Right ventricle myocardium superior (tissue), 1 donor: ENCODE measurements at regions not wholly inside any gene's neighbourhood (a gene's known extent, or its start where the extent isn't known, plus 50 kb on each side); places are given as distances from the start of the nearest gene placed in this dataset.

Experiments
- ATAC-seq: fragments of 200-7000 bp; cut with Tn5 transposase; one replicate; pipeline ENCODE4 v1.9.1; 2020; ENCODE audit warnings: mild to moderate bottlenecking; ENCODE audit not compliant: poor library complexity
- DNase-seq: peaks from one replicate; pipeline ENCODE4 v3.0.0-alpha.2; 2020
- intact Hi-C: fragments of 100-400 bp; cut with DNase I; formaldehyde crosslinking; loops from one replicate; pipeline ENCODE4 v1.11.2; 2022
- donor health status: DM: no; HTN: yes; CAD: no; lungs with severe emphysema.

DNA sequence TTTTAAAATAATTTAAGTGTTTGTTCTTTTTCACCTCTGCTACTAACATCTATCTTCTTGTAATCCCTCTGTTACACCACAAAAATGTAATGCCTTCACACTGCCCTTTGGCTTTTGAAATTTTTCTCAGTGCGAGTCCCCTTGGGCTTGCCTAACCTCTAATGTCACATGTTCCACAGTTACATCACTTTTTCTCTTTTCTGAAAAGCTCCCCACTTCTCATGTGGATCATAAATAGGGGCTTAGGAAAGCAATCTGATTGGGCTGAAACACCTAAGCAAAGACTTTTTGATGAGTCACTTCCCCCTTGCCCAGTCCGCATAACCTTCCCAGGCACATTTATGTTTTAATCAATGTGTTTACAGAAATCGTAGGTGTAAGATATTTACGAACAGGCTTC, 288.2 kb downstream of the IPMK start:
- DNase-seq = no peak
- no peak for ATAC-seq
- intact Hi-C loops = no loop called here

DNA sequence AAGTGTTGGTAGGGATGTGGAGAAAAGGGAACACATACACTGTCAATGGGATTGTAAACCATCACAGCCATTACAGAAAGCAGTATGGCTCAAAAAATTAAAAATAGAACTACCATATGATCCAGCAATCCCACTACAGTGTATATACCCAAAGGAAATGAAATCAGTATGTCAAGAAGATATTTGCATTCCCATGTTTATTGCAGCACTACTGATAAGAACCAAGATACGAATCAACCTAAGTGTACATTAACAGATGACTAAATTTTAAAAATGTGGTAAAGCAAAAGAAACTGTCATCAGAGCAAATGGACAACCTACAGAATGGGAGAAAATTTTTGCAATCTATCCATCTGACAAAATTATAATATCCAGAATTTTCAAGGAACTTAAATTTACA, 290.4 kb downstream of the IPMK start:
- intact Hi-C loops = no loop called here
- ATAC-seq (no peak), DNase-seq (no peak)

DNA sequence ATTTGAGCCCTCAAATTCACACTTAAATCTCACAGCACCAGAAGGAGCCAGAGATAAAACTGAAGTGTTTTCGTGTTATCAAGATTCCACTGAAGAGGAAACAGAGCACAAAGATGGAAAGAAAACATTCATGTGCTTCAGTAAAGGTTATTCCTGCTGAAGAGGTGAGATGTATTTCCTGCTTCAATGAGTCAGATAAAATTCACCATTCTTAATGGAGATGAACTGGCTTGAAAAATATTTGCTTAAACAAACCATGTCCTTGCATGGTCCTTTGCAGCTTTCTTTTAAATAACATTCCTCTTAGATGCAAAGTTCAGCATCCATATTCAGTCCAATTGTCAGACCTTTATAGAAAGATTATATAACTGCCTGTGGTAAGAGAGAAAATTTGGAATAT, 294.2 kb downstream of the IPMK start:
- intact Hi-C loops = no loop called here
- no peak for DNase-seq
- ATAC-seq = no peak

DNA sequence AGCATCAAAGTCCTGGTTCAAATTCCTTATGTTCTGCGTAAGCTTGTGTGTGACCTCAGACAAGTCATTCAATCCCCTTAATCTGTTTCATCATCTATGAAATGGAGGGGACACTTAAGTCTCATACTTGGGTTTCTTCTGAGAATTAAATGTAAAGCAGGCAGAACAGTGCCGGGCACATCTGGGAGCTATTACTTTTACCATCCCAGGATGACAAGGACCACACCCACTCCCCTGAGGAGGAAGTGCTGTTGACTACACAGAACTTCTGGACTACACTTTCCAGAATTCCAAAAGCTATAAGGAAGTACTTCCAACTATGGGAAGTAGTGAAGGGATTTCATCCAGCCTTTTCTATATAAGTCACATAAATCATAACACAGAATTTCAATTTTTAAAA, 294.9 kb downstream of the IPMK start:
- intact Hi-C loops = no loop called here
- ATAC-seq (no peak), DNase-seq (no peak)

DNA sequence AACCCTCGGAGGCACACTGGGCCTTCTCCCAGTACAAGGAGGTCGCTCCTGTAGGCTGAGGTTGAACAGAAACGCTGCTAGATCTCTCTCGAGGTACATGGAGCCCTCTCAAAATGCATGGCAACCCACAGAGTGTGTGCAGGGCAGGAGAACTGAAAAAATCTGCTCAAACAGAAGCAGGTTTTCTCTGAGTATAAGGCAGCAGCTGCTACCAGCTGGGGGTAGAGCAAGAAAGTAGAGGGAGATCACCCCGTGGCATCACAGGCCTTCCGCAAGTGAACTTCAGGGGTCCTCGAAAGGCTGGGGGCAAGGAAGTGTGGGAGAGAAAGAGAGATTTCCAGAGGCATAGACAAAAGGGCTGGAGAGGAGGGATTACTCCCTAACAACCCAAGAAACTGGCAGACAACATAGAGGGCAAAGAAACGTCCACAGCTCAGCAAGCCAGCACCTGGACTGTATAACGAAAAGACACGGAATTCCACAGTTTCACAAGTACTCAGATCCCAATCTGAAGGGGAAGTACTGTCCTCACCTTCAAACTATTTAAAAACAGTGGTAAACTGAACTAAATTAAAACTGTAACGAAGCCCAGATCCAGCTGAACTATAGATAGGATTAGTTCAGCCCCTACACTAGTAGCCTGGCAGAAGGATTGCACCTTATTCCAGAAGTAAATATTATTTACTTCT, 299.2 kb downstream of the IPMK start:
- intact Hi-C loops = no loop called here

DNA sequence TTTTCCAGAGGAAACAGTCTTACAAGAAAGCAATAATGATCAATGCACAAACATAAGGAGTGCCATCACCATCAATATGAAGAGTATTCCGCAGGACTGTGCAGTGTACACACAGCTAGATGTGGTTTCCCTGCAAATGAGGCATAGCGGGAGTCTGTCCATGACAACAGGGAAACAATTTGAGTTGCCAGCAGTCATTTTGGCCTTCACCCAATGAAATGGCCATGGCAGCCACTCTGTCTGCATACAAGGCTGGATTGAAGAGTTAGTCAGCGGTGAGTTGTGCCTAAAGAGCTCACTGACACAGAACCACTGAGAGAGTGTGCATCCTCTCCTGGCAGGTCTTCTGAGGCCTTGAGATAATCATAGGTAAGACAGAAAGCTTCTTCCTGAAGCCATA, 303.3 kb downstream of the IPMK start:
- ATAC-seq (peak; percentile 93), DNase-seq (peak; percentile 48)
- intact Hi-C loops = no loop called here

More for the DNA sequence above, 299.2 kb downstream of the IPMK start:
- no peak for DNase-seq
- ATAC-seq = no peak

DNA sequence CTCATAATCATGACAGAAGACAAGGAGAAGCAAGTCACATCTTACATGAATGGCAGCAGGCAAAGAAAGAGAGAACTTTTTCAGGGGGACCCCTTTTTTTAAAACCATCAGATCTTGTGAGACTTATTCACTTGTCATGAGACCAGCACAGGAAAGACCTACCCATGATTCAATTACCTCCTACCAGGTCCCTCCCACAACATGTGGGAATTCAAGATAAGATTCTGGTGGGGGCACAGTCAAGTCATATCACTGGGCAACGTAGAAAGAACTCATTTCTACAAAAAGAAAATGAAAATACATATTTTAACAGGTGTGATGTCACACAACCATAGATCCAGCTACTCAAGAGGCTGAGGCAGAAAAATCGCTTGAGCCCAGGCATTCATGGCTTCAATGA, 304.1 kb downstream of the IPMK start:
- DNase-seq = no peak
- no peak for ATAC-seq
- intact Hi-C loops = no loop called here

DNA sequence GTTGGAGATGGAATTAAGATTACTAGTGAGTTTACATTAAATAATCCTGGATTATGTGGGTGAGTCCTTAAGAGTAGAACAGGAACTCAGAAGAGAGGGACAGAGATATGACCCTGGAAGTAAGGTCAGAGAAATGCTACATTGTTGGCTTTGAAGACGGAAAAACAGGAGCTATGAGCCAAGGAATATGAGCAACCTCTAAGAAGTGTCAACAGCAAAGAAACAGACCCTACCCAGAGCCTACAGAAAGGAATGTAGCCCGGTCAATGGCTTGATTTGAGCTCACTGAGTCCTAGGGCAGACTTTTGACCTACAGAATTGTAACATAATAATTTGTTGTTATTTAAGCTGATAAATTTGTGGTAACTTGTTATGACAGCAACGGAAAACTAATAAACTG, 304.9 kb downstream of the IPMK start:
- ATAC-seq (peak; percentile 80), DNase-seq (no peak)

DNA sequence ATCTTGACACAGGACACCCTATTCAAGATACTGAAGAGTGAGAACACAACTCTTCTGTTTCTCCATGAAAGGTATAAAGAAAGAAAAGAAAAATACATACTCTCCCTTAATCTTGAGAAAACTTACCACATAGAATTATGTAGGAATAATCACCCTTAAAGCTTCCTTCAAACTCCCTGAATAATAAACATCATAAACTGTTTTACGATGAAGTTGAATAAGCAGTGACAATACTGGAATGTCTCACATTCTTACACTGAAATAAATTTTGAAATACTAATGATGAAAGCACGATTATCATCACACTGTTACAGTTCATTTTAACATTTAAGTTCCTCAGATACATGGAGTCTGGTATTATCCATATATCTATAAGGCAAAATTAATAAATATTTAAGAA, 306.2 kb downstream of the IPMK start:
- intact Hi-C loops = no loop called here
- no peak for ATAC-seq

More for the DNA sequence above, 304.9 kb downstream of the IPMK start:
- intact Hi-C loops = no loop called here

DNA sequence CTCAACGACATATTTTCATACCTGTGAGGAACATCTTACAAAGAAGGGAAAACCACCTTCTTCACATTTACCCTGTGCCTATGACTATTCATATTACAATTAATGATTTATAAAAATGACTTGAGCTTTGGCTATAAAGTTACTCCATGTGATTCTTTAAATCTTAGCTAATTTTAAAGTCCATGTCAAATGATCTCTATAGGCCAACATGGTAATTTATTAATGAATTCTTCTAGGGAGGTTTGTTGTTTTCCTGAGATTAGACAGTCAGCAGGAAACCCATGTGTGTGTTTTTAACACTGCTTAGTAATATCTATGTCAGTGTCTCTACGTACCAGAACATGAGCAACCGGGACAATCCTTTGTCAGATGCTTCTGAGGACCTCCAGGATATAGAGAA, 307.3 kb downstream of the IPMK start:
- intact Hi-C loops = no loop called here
- no peak for DNase-seq
- no peak for ATAC-seq

More for the DNA sequence above, 306.2 kb downstream of the IPMK start:
- no peak for DNase-seq

DNA sequence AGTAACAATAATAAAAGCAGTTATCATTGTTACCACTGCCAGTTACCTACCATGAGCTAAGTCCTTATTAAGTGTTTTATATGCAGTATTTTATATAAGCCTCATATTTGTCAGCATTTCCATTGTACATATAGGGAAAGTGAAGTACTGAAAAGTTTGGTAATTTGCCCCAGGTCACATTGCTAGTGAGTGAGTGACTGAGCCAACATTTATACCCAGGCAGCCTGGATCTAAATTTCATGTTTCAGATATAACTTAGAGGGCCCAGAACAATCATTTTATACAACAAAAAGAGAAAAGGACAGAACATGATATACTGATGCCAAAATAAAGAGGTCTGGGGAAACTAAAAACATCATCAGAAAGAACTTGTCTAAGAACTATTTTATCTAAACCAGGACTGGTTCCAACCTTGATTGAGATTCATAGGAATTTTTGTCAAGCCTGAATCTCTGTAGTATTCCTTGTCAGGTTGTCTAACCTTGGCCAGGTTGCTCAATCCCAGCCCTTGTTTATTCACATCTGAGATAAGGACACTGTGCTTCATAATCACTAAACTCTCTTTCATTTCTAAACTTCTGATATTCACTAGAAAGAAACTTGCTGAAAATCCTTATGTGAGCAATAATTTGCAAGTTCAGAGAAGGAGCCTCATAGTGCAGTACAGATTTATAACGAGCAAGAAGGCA, 308.2 kb downstream of the IPMK start:
- intact Hi-C loops = no loop called here
- no peak for ATAC-seq
- no peak for DNase-seq

DNA sequence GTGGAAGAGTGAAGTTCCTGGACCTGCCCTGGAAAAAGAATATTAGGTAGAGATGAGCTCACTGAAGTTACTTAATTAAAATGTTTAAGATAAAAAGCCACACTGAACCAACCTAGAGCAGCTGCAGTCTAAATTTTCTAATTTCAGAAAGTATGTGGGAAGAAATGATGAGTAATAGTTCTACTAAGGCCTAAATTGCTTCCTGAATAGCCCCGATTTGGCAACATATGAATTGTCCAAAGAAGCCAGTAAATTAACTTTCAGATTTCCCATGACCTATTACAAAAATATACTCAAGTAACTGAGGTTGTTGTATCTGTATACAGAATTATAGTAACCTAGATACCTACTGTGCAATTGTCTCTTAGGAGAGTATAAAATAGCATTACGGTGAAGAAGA, 312.6 kb downstream of the IPMK start:
- ATAC-seq = no peak
- intact Hi-C loops = no loop called here

DNA sequence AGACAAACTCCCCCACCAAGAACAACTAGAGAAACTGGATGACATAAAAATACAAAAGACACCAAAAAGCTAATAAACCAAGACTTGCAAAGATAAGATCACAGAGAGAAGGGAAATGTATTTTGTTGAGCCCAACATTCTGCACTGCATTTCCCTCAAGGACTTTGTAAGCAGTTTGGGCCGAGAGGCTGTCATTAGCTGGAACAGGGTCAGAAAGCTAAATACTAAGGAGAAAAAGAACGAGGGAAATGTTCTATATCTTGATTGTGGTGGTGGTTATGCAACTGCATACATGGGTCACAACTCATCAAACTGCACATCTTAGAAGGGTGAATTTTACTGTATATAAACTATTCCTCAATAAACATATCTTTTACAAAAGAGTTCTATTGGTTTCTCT, 315.0 kb downstream of the IPMK start:
- DNase-seq (no peak), ATAC-seq (no peak)
- intact Hi-C loops = no loop called here

More for the DNA sequence above, 312.6 kb downstream of the IPMK start:
- no peak for DNase-seq

DNA sequence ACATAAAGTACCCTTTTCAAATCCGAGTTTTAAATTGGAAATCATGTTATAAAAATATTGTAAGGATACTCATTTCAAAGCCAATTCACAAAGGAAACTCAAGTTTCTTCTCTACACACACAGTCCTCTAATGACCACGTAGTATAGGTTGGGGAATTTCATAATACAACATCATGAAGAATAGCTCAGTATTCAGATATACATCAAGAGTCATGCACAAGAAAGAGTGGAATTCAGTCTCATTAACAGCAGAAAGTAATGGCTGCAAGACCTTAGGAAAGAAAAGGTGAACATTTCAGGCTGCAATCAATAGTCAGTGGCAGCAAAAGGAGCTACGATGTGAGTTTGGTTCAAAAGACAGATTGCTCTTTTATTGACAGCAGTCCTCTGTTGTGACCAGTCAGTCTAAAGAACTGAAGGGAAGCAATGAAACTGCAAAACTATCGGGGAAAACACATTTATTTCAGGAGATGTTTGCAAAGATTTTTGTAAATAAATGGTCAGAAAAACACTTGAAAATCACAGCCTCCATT, 317.2 kb downstream of the IPMK start:
- no peak for ATAC-seq
- no peak for DNase-seq
- intact Hi-C loops = no loop called here

DNA sequence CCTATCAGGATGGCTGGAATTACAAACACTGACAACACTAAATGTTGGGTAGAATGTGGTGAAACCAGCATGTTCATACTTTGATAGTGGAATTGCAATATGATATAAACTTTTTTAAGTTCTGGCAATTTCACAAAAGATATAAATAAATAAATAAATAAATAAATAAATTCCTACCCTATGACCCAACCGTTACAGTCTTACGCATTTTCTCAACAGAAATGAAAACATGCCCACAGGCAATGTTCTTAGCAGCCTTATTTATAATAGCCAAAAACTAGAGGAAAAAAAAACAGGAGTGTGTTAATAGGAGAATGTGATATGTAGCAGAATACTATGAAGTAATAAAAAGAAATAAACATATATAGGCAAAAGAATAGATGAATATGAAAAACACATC, 318.9 kb downstream of the IPMK start:
- intact Hi-C loops = no loop called here
- DNase-seq (no peak), ATAC-seq (no peak)

DNA sequence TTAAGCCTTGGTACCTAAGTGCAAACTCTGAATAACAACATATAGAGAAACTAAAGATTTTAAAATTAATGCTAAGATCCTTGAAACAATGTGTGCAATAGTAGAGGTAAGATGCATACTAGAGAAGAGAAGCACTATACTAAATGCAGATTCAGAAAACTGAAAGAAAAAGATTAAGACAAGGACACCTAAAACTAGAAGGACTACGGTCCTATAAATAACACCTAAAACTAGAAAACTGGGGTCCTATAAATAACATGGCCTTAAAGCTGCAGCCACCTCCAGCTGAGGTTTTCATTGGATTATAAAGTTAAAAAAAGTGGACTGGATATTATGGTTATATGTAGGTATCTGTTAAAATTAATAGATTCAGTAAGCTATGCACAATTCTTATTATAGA, 320.9 kb downstream of the IPMK start:
- no peak for DNase-seq
- intact Hi-C loops = no loop called here
- ATAC-seq = no peak

DNA sequence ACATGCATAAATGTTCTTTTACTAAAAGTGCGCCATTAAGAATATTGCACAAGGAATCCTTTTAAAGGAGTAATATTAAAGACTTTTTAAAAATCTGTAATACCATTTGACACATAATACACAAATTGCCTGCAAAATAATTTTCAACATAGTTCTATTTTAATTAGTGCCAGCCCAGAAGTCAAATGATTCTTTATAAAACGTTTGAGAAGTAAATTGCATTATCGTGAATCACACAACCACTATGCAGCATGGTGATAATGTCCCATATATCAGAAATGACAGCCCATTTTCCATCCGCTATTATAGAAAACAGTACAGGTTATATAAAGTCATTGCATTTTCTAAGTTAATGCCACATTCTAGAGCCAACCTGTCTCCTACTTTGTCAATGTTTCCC, 324.0 kb downstream of the IPMK start:
- ATAC-seq = no peak
- DNase-seq = no peak
- intact Hi-C loops = no loop called here

DNA sequence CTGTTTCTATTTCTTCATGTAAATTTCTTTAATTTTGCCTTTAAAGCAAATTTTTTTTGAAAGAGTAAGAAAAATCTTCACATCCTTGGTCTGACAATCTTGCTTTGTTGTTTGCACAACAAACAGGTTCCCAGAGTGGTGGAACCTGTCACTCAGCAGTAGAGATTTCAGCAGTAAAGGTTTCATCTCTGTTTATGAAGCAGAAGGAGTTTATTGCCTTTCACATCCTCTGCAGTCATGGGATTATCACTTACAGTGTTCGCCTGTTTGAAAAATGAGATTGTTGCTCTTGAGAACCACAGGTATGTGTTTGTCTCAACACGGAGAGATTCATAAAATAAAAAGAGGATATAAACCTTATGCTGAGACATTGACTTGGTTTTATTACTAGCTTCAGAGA, 342.6 kb downstream of the IPMK start:
- ATAC-seq = no peak
- intact Hi-C loops = no loop called here
- DNase-seq = no peak

DNA sequence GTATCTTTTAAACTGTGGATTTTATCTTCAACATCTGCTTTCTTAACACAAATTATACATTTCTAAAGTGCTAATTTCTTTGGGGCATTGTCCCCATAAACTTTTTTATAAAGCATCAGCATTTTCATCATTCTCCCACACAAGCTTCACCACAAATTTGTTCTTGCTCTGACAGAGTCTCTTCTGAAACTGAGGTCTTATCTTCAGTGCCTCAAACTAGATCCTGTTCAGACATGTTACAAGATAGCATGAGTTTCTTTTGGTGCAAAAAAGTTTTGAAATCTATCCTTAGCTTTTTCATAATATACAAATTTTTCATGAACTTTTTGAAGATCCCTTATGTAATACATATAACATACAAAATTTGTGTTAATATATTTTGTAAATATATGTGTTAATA, 346.6 kb downstream of the IPMK start:
- intact Hi-C loops = no loop called here
- DNase-seq (no peak), ATAC-seq (no peak)

DNA sequence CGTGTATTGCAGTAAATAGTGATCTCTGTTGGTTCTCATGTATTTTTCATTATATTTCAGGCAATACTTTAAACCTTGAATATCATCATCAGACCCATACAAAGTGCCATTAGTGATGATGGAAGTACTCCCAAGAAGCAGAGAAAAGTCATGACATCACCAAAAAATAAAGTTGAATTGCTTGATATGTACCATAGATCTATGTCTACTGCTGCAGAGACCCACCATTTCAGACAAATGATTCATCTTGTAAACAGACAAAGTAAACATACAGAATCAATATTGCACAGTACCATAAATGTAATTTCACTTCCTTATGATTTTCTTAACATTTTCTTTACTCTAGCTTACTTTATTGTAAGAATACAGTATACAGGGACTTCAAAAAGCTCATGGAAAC, 347.8 kb downstream of the IPMK start:
- DNase-seq (no peak), ATAC-seq (no peak)
- intact Hi-C loops = no loop called here
